NT2/D1 (cell line): ENCODE measurements at regions not wholly inside any gene's neighbourhood (a gene's known extent, or its start where the extent isn't known, plus 50 kb on each side); places are given as distances from the start of the nearest gene placed in this dataset.

ENCODE experiments used
- DNase-seq: peaks from one replicate; pipeline ENCODE4 v3.0.0-alpha.2; 2011; ENCODE audit warnings: low read depth, low spot score
- H3K27me3 ChIP-seq: 2 replicates; pipeline ENCODE4 v1.6.0; 2011; ENCODE audit warnings: mild to moderate bottlenecking; ENCODE audit not compliant: insufficient read length, insufficient read depth
- H3K36me3 ChIP-seq: 2 replicates; pipeline ENCODE4 v1.6.1; 2011; ENCODE audit warnings: mild to moderate bottlenecking, low read length, mixed read lengths; ENCODE audit not compliant: insufficient read depth, insufficient read length
- H3K4me1 ChIP-seq: 2 replicates; pipeline ENCODE4 v1.5.1; 2011; ENCODE audit not compliant: insufficient read depth, insufficient read length
- H3K4me3 ChIP-seq: 2 replicates; pipeline ENCODE4 v1.5.1; 2011; ENCODE audit warnings: low read depth; ENCODE audit not compliant: insufficient read length
- H3K9ac ChIP-seq: 2 replicates; pipeline ENCODE4 v1.6.0; 2011; ENCODE audit warnings: low read depth; ENCODE audit not compliant: insufficient read length
- H3K9me3 ChIP-seq: 2 replicates; pipeline ENCODE4 v1.5.1; 2011; ENCODE audit warnings: mild to moderate bottlenecking, low read length; ENCODE audit not compliant: insufficient read depth
- SUZ12 ChIP-seq: IDR thresholded peaks from 2 replicates; pipeline ENCODE4 v1.6.1; 2011; ENCODE audit not compliant: insufficient read length, insufficient read depth; ENCODE audit errors: extremely low read depth
- YY1 ChIP-seq: IDR thresholded peaks from 2 replicates; pipeline ENCODE4 v1.6.1; 2011; ENCODE audit not compliant: insufficient read length, insufficient read depth
- ZNF274 ChIP-seq: IDR thresholded peaks from 2 replicates; pipeline ENCODE4 v1.6.1; 2011; ENCODE audit warnings: mild to moderate bottlenecking, low read depth, low read length

DNA sequence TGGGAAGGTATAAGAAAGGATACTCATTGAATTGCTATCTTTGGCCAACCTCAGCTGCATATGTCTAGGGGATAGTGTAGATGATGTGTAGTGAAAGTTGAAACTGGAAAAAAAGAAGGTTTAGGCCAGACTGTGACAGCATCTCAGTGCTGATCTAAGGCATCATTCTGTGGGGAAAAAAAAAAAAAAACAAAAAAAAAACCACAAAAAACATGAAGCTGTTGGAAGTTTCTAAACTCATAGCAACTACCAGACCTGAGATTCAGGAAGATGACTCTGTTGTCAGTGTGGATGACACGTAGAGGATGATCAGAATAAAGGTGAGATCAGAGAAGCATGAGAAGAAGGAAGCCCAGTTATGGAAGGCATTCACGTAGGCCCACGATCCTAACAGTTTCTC, 100.8 kb upstream of the CNKSR3 start:
- Histone ChIP-seq H3K4me3 (no peak overlapping the region), H3K36me3 (no peaks in the 10 kb centered on the region), H3K27me3 (no peaks in the 10 kb centered on the region), H3K9ac (no peak overlapping the region), H3K9me3 (no peaks in the 10 kb centered on the region), H3K4me1 (no peaks in the 10 kb centered on the region)
- TF ChIP-seq YY1, result no peak
- TF ChIP-seq SUZ12, result no peak
- no peak for TF ChIP-seq ZNF274
- DNase-seq, result no peak

DNA sequence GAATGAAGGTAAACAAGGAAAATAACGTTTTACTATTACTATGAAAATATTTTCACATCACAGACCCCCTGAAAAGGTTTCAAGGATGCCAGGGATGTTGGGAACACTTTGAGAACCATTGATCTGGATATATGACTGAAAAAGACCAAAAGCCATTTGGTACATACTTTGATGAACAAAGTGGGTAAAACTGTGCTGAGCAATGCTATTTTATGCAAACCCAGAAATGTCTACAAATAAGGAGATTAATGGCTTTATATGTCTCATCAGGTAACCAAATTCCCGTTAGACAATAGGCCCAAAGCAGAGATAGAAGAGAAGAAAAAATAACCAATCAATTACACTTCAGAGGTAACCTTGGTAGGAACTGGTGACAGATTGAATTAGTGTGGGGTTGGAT, 101.4 kb upstream of the CNKSR3 start:
- H3K4me1 ChIP-seq, result no peaks in the 10 kb centered on the region
- H3K36me3 ChIP-seq, result no peaks in the 10 kb centered on the region
- no peak overlapping the region for H3K4me3 ChIP-seq
- TF ChIP-seq YY1 (no peak), SUZ12 (no peak), ZNF274 (no peak)
- DNase-seq, result no peak
- no peaks in the 10 kb centered on the region for H3K9me3 ChIP-seq
- no peak overlapping the region for H3K9ac ChIP-seq
- H3K27me3 ChIP-seq, result no peaks in the 10 kb centered on the region

DNA sequence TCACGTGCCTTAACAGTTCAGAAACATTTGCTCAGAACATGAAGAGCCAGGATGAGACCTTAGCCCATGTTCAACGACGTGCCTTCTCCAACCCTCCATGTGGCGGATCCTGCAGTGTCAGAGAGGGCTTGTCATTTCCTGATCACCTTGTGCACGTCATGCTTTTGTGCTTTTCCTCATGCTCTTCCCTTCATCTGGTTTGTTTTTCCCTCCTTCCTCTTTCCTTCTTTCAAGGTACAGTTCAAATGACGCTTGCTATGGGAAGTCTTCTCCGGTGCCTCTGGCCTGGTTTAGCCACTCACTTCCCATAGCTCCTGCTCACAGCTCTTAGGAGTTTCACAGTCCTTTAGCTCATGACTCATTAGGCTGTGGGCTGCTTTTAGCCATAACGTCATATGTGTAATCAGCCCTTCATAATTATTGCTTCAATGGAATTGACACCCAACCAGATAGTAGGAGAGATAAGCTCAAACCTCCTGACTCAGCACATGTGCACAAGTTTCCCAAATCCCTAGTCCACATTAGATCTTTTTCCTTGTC, 102.7 kb upstream of the CNKSR3 start:
- TF ChIP-seq SUZ12, result no peak
- no peak for TF ChIP-seq YY1
- TF ChIP-seq ZNF274, result no peak
- Histone ChIP-seq H3K4me1 (no peaks in the 10 kb centered on the region), H3K27me3 (no peaks in the 10 kb centered on the region), H3K9ac (no peak overlapping the region), H3K36me3 (no peaks in the 10 kb centered on the region), H3K9me3 (no peaks in the 10 kb centered on the region), H3K4me3 (no peak overlapping the region)
- no peak for DNase-seq

GRCh38 chr6:154614101-154614500, 103.6 kb upstream of the CNKSR3 start:
- H3K9me3 ChIP-seq, result no peaks in the 10 kb centered on the region
- H3K27me3 ChIP-seq, result no peaks in the 10 kb centered on the region
- DNase-seq, result no peak
- no peaks in the 10 kb centered on the region for H3K4me1 ChIP-seq
- no peak overlapping the region for H3K4me3 ChIP-seq
- no peak overlapping the region for H3K9ac ChIP-seq
- TF ChIP-seq SUZ12 (no peak), YY1 (no peak), ZNF274 (no peak)
- no peaks in the 10 kb centered on the region for H3K36me3 ChIP-seq

DNA sequence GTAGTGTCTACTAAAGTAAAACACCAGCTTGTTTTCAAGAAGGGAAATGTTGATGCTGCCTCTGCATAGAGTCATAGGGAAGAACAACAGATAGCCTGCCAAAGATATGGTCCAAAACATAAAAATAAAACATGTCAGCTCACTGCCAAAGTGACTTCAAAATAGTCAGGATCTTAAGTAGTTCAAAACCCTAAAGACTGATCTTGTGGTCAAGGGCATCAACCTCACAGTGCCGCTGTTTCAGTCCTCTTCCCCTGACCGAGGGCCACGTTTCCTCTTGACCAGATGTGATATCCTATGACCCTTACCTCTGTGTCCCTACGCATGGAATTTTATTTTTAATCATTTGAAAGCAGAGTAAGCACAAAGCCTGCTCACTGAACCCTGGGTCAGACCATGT, 104.2 kb upstream of the CNKSR3 start:
- H3K4me1 ChIP-seq, result no peaks in the 10 kb centered on the region
- no peaks in the 10 kb centered on the region for H3K9me3 ChIP-seq
- H3K36me3 ChIP-seq, result no peaks in the 10 kb centered on the region
- no peak overlapping the region for H3K9ac ChIP-seq
- no peaks in the 10 kb centered on the region for H3K27me3 ChIP-seq
- TF ChIP-seq YY1 (no peak), ZNF274 (no peak), SUZ12 (no peak)
- H3K4me3 ChIP-seq, result no peak overlapping the region
- DNase-seq, result no peak

- Histone ChIP-seq H3K27me3 (no peaks in the 10 kb centered on the region), H3K9me3 (no peaks in the 10 kb centered on the region), H3K9ac (no peak overlapping the region), H3K4me3 (no peak overlapping the region), H3K4me1 (no peaks in the 10 kb centered on the region), H3K36me3 (no peaks in the 10 kb centered on the region)
- DNase-seq, result no peak
- TF ChIP-seq ZNF274 (no peak), YY1 (no peak), SUZ12 (no peak)
These were observed 105.1 kb upstream of the CNKSR3 start for GRCh38 chr6:154615483-154616025.

GRCh38 chr6:154617175-154617574, 106.7 kb upstream of the CNKSR3 start:
- no peak for TF ChIP-seq YY1
- TF ChIP-seq SUZ12, result no peak
- TF ChIP-seq ZNF274, result no peak
- Histone ChIP-seq H3K36me3 (no peaks in the 10 kb centered on the region), H3K9me3 (no peaks in the 10 kb centered on the region), H3K9ac (no peak overlapping the region), H3K27me3 (no peaks in the 10 kb centered on the region), H3K4me3 (no peak overlapping the region), H3K4me1 (no peaks in the 10 kb centered on the region)
- DNase-seq, result no peak

DNA sequence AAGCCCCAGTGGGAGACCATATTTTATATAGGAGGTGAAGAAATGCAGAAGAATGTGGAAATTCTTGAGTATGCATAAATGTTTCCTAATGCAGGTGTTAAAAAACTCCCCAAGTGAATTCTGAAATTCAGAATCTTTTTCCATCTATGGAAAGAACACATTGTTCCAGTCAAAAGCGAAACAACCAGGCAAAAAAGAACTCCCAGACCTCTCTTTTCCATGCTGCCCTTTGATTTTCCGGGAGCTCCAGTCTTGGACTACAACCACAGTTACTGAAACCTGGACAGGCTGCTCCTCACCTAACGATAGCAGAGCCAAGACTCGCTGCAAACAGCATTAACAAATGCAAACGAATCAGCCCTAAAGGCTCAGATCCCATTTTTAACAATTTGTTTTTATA, 108.7 kb upstream of the CNKSR3 start:
- TF ChIP-seq ZNF274, result no peak
- H3K9me3 ChIP-seq, result no peaks in the 10 kb centered on the region
- H3K27me3 ChIP-seq, result no peaks in the 10 kb centered on the region
- H3K4me3 ChIP-seq, result no peak overlapping the region
- no peak overlapping the region for H3K9ac ChIP-seq
- H3K36me3 ChIP-seq, result no peaks in the 10 kb centered on the region
- DNase-seq, result no peak
- no peaks in the 10 kb centered on the region for H3K4me1 ChIP-seq
